ENCODE measurements at regions not wholly inside any gene's neighbourhood (a gene's known extent, or its start where the extent isn't known, plus 50 kb on each side); places are given as distances from the start of the nearest gene placed in this dataset.
"Not testable (repeated sequence)": the region's sequence is repeated elsewhere in the genome, so short reads cannot be mapped to it uniquely, and the experiment has no call there.

- H3K36me3 ChIP-seq (ENCODE audit: control insufficient read depth, insufficient read depth, low read length), result no peaks in the 10 kb centered on the region
- no peaks in the 10 kb centered on the region for H3K4me1 ChIP-seq (ENCODE audit: control insufficient read depth, insufficient read depth, low read length)
- no peak for DNase-seq (ENCODE audit: low read depth, low spot score)
- H3K27ac ChIP-seq (ENCODE audit: low read length), result no peak overlapping the region
- WGBS (ENCODE audit: insufficient coverage, insufficient read length), result no CpG with 5 or more reads among the region's 4 CpGs
- no peaks in the 10 kb centered on the region for H3K27me3 ChIP-seq (ENCODE audit: control insufficient read depth, insufficient read depth, low read length)
- H3K9me3 ChIP-seq (ENCODE audit: control insufficient read depth, insufficient read depth, low read length), result no peaks in the 10 kb centered on the region
- no peak overlapping the region for H3K4me3 ChIP-seq (ENCODE audit: low read length)
Observed at GRCh38 chr5:138686668-138687067, 66.6 kb upstream of the CTNNA1 start.

DNA sequence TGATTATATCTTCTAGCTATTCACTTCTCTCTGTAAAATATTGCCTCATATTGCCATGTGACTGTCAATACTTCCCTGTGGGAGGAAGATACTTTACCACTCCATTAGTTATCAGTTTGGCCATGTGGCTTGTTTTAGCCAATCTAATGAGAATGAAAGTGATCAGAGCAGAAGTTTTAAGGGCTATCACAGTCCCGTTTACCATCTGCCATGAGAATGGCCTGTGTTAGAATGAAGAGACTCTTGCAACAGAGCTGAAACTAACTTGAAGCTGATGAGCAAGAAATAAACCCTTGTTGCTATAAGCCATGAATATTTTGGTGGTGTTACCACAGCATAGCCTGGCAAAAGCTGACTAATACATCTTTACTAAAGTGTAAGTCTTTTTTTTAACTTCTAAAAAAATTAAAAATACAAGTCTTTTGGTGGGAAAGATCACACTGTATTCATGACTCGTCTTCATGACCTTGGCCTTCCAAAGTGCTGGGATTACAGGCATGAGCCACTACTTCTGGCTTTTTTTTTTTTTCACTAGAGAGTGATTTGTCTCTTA, 68.0 kb upstream of the CTNNA1 start:
- no CpG with 5 or more reads among the region's 2 CpGs for WGBS (ENCODE audit: insufficient coverage, insufficient read length)

GRCh38 chr5:138682462-138682861, 70.8 kb upstream of the CTNNA1 start:
- not testable (repeated sequence) for H3K36me3 ChIP-seq (ENCODE audit: control insufficient read depth, insufficient read depth, low read length); H3K27ac ChIP-seq (ENCODE audit: low read length)
- WGBS (ENCODE audit: insufficient coverage, insufficient read length), result no CpG with 5 or more reads among the region's 4 CpGs

More for the DNA sequence above, 68.0 kb upstream of the CTNNA1 start:
- Histone ChIP-seq H3K36me3 (ENCODE audit: control insufficient read depth, insufficient read depth, low read length) (no peaks in the 10 kb centered on the region), H3K27ac (ENCODE audit: low read length) (no peak overlapping the region), H3K9me3 (ENCODE audit: control insufficient read depth, insufficient read depth, low read length) (no peaks in the 10 kb centered on the region), H3K27me3 (ENCODE audit: control insufficient read depth, insufficient read depth, low read length) (no peaks in the 10 kb centered on the region), H3K4me1 (ENCODE audit: control insufficient read depth, insufficient read depth, low read length) (no peaks in the 10 kb centered on the region), H3K4me3 (ENCODE audit: low read length) (no peak overlapping the region)
- DNase-seq (ENCODE audit: low read depth, low spot score), result no peak

GRCh38 chr5:138678826-138679225, 74.4 kb upstream of the CTNNA1 start:
- not testable (repeated sequence) for H3K4me3 ChIP-seq (ENCODE audit: low read length); H3K36me3 ChIP-seq (ENCODE audit: control insufficient read depth, insufficient read depth, low read length); H3K27ac ChIP-seq (ENCODE audit: low read length); H3K27me3 ChIP-seq (ENCODE audit: control insufficient read depth, insufficient read depth, low read length); DNase-seq (ENCODE audit: low read depth, low spot score); H3K4me1 ChIP-seq (ENCODE audit: control insufficient read depth, insufficient read depth, low read length); H3K9me3 ChIP-seq (ENCODE audit: control insufficient read depth, insufficient read depth, low read length)
- WGBS (ENCODE audit: insufficient coverage, insufficient read length), result no CpG with 5 or more reads among the region's 3 CpGs

More at GRCh38 chr5:138682462-138682861, 70.8 kb upstream of the CTNNA1 start:
- not testable (repeated sequence) for H3K27me3 ChIP-seq (ENCODE audit: control insufficient read depth, insufficient read depth, low read length); H3K9me3 ChIP-seq (ENCODE audit: control insufficient read depth, insufficient read depth, low read length); H3K4me1 ChIP-seq (ENCODE audit: control insufficient read depth, insufficient read depth, low read length); DNase-seq (ENCODE audit: low read depth, low spot score); H3K4me3 ChIP-seq (ENCODE audit: low read length)

DNA sequence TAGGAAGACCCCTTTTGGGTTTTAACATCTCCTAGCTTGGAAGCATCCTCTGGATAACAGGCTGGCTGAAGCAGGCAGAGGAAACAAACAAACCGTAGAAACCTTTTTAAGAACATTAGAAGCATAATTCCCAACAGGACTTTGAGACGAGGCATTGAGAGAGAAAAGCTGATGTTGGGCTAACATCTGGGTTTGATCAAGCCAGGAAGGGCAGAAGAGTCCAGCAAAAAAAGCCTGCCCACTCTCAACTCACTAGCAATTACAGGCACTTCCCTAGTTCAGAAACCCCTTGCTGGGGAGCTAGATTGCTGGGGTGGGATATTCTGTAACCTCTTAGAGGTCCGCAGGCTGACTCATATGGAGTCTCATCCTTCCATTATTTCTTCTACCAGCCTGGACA, 75.4 kb upstream of the CTNNA1 start:
- Histone ChIP-seq H3K36me3 (ENCODE audit: control insufficient read depth, insufficient read depth, low read length) (no peaks in the 10 kb centered on the region), H3K27ac (ENCODE audit: low read length) (no peak overlapping the region), H3K4me3 (ENCODE audit: low read length) (no peak overlapping the region), H3K9me3 (ENCODE audit: control insufficient read depth, insufficient read depth, low read length) (no peaks in the 10 kb centered on the region), H3K4me1 (ENCODE audit: control insufficient read depth, insufficient read depth, low read length) (no peaks in the 10 kb centered on the region), H3K27me3 (ENCODE audit: control insufficient read depth, insufficient read depth, low read length) (no peaks in the 10 kb centered on the region)
- no peak for DNase-seq (ENCODE audit: low read depth, low spot score)
- whole genome bisulfite sequencing (ENCODE audit: insufficient coverage, insufficient read length), result no CpG with 5 or more reads among the region's 3 CpGs

GRCh38 chr5:138676556-138677193, 76.5 kb upstream of the CTNNA1 start:
- no peaks in the 10 kb centered on the region for H3K36me3 ChIP-seq (ENCODE audit: control insufficient read depth, insufficient read depth, low read length)
- no peaks in the 10 kb centered on the region for H3K4me1 ChIP-seq (ENCODE audit: control insufficient read depth, insufficient read depth, low read length)
- H3K27me3 ChIP-seq (ENCODE audit: control insufficient read depth, insufficient read depth, low read length), result no peaks in the 10 kb centered on the region
- no peaks in the 10 kb centered on the region for H3K9me3 ChIP-seq (ENCODE audit: control insufficient read depth, insufficient read depth, low read length)
- WGBS (ENCODE audit: insufficient coverage, insufficient read length), result no CpG with 5 or more reads among the region's 4 CpGs
- no peak overlapping the region for H3K27ac ChIP-seq (ENCODE audit: low read length)
- no peak overlapping the region for H3K4me3 ChIP-seq (ENCODE audit: low read length)
- DNase-seq (ENCODE audit: low read depth, low spot score), result no peak

DNA sequence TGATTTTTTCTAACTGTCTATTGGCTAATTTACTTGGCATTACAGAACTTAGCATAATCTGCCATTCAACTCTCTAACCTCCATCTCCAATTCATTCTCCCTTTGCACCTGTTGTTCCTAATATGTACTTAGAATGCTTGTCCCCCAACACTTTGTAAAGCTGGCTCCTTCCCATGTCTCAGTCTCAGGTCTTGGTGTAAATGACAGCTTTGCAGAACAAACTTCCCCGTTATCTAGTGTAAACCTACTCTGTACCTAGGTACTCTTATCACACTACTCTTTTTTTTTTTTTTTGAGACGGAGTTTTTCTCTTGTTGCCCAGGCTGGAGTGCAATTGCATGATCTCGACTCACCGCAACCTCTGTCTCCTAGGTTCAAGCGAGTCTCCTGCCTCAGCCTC, 77.2 kb upstream of the CTNNA1 start:
- WGBS (ENCODE audit: insufficient coverage, insufficient read length), result no CpG with 5 or more reads among the region's 5 CpGs
- H3K27me3 ChIP-seq (ENCODE audit: control insufficient read depth, insufficient read depth, low read length), result no peaks in the 10 kb centered on the region
- H3K4me1 ChIP-seq (ENCODE audit: control insufficient read depth, insufficient read depth, low read length), result no peaks in the 10 kb centered on the region
- no peak for DNase-seq (ENCODE audit: low read depth, low spot score)
- no peaks in the 10 kb centered on the region for H3K9me3 ChIP-seq (ENCODE audit: control insufficient read depth, insufficient read depth, low read length)
- no peaks in the 10 kb centered on the region for H3K36me3 ChIP-seq (ENCODE audit: control insufficient read depth, insufficient read depth, low read length)
- H3K27ac ChIP-seq (ENCODE audit: low read length), result no peak overlapping the region
- no peak overlapping the region for H3K4me3 ChIP-seq (ENCODE audit: low read length)

- Histone ChIP-seq H3K36me3 (ENCODE audit: control insufficient read depth, insufficient read depth, low read length) (no peaks in the 10 kb centered on the region), H3K4me3 (ENCODE audit: low read length) (no peak overlapping the region), H3K4me1 (ENCODE audit: control insufficient read depth, insufficient read depth, low read length) (0 out of 2 replicates have a peak, but pooled peaks cover 2% of the 10 kb centered on the region), H3K9me3 (ENCODE audit: control insufficient read depth, insufficient read depth, low read length) (no peaks in the 10 kb centered on the region), H3K27me3 (ENCODE audit: control insufficient read depth, insufficient read depth, low read length) (no peaks in the 10 kb centered on the region), H3K27ac (ENCODE audit: low read length) (no peak overlapping the region)
- DNase-seq (ENCODE audit: low read depth, low spot score), result no peak
- WGBS (ENCODE audit: insufficient coverage, insufficient read length), result no CpG with 5 or more reads among the region's 8 CpGs
Observed at GRCh38 chr5:138668451-138669380, 84.5 kb upstream of the CTNNA1 start.

DNA sequence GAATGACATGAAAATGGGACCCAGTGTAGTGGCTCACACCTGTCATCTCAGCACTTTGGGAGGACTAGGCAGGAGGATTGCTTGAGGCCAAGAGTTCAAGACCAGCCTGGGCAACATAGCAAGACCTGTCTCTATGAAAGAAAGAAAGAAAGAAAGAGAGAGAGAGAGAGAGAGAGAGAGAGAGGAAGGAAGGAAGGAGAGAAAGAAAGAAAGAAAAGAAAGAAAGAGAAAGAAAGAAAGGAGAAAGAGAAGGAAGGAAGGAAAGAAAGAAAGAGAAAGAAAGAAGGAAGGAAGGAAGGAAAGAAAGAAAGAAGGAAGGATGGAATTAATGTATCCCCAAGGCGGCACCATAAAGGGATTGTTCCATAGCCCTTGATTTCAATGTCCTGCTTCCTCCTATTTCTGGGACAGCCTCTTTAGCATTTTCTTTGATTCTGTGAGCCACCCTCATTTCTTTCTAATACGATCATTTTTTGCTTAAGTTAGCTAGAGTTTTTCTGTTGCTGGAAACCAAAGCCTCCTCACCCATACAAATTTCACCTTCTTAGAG, 85.4 kb upstream of the CTNNA1 start:
- H3K27me3 ChIP-seq (ENCODE audit: control insufficient read depth, insufficient read depth, low read length); H3K4me1 ChIP-seq (ENCODE audit: control insufficient read depth, insufficient read depth, low read length); H3K9me3 ChIP-seq (ENCODE audit: control insufficient read depth, insufficient read depth, low read length); DNase-seq (ENCODE audit: low read depth, low spot score); H3K36me3 ChIP-seq (ENCODE audit: control insufficient read depth, insufficient read depth, low read length); H3K27ac ChIP-seq (ENCODE audit: low read length); H3K4me3 ChIP-seq (ENCODE audit: low read length): not testable (repeated sequence)
- WGBS (ENCODE audit: insufficient coverage, insufficient read length), result no CpG with 5 or more reads among the region's 2 CpGs

- Histone ChIP-seq H3K36me3 (ENCODE audit: control insufficient read depth, insufficient read depth, low read length) (no peaks in the 10 kb centered on the region), H3K27ac (ENCODE audit: low read length) (no peak overlapping the region), H3K9me3 (ENCODE audit: control insufficient read depth, insufficient read depth, low read length) (no peaks in the 10 kb centered on the region), H3K4me1 (ENCODE audit: control insufficient read depth, insufficient read depth, low read length) (0 out of 2 replicates have a peak, but pooled peaks cover 2% of the 10 kb centered on the region), H3K4me3 (ENCODE audit: low read length) (no peak overlapping the region), H3K27me3 (ENCODE audit: control insufficient read depth, insufficient read depth, low read length) (no peaks in the 10 kb centered on the region)
- WGBS (ENCODE audit: insufficient coverage, insufficient read length), result no CpG with 5 or more reads among the region's 8 CpGs
- no peak for DNase-seq (ENCODE audit: low read depth, low spot score)
Observed at GRCh38 chr5:138666226-138666742, 86.9 kb upstream of the CTNNA1 start.
